GM18861 (cell line): ENCODE measurements at regions not wholly inside any gene's neighbourhood (a gene's known extent, or its start where the extent isn't known, plus 50 kb on each side); places are given as distances from the start of the nearest gene placed in this dataset.
"Not testable (repeated sequence)": the region's sequence is repeated elsewhere in the genome, so short reads cannot be mapped to it uniquely, and the experiment has no call there.

Experiments
- ATAC-seq: cut with Tn5 transposase; IDR thresholded peaks from one replicate; pipeline ENCODE4 v1.9.1; 2021; ENCODE audit not compliant: unreplicated experiment

DNA sequence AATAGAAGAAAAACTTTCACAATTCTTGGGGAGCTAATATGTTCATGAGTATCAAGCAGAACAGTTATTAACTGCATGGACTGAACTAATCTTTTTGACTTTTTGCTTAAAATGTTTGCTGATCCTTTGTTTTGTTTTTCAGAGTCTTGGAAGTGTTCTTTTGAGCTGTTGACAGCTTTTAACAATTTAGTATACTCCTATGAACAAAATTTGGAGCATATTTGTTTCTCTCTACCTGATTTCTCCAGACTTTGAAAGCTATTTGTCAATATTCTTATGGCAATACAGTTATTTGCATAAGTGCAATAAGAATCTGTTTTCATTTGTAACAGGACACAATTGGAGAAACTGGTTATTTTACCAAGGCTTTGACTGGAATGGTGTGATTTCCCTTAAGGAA is 192.0 kb upstream of the ETV3 start:
- ATAC-seq: not testable (repeated sequence)

DNA sequence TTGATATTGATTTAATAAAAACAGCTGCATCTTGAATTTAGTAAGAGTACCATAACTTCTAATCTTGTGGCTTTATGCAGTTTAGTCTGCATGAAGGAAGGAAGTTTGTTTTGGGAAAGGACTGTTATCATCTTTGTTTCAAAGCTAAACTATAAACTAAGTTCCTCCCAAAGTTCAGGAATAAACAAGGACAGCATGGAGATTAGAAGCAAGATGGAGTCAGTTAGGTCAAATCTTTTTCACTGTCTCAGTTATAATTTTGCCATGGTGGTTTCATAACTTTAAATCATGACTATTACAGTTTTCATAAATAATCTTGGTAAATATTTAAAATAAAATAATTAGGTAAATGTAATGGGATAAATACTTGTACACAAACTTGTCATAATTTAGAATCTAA is 189.9 kb upstream of the ETV3 start:
- ATAC-seq: not testable (repeated sequence)

DNA sequence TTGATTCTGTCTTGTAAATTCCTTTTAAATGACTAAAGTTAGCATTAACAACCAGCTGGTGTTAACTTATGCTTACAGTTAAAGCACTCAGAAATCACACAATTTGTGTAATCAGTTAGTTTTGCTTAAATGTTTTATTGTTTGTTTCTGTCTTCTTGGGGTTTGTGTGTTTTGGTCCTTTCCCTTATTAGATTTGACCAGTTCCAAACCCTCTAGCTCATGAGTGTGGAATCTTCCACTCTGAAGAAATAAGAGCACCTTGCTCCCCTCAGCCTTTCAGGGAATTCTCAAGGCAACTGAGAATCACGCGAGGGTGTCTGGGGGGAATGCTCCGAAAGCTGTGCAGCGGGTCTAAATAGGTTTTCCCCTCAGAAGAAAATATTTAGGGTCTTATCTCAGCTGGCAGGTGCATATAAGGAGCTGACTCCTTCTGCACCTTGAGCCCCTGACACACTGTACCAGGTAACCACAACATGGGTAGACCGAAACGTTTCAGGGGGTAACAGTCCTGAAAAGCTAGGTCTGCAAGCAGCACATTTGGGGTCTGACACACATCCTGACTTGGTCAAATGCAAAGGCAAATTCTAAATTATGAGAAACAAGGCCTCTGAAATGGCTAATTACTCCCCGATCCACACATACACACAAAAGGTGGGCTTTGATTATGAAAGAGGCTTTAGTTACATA is 188.1 kb upstream of the ETV3 start:
- ATAC-seq: no peak

DNA sequence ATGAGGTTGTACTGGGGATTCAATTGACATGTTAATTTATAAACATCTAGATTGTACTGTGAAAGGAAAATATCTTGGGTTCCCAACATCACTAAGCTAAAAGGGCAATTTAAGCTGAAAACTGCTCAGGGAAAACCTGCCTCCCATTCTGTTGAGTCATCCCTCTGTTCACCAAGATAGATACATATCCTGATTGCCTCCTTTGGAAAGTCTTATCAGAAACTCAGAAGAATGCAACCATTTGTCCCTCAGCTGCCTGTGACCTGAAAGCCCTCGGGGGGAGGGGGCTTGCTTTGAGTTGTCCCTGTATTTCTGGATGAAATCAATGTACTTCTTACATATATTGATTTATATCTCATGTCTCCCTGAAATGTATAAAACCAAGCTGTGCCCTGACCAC is 187.0 kb upstream of the ETV3 start:
- no peak for ATAC-seq

GRCh38 chr1:157321972-157322371 is 183.8 kb upstream of the ETV3 start:
- not testable (repeated sequence) for ATAC-seq

DNA sequence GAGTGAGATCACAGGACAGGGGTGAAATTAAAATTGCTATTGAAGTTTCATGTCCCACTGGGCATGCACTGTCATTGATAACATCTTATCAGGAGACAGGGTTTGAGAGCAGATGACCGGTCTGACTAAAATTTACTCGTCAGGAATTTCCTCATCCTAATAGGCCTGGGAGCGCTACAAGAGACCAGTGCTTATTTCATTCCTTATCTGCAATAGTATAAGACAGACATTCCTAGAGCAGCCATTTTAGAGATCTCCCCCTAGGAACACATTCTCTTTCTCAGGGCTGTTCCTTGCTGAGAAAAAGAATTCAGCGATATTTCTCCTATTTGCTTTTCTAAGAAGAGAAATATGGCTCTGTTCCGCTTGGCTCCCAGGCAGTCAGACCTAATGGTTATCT is 181.4 kb upstream of the ETV3 start:
- no peak for ATAC-seq

- ATAC-seq: not testable (repeated sequence)
Observed at GRCh38 chr1:157317229-157317628, 179.0 kb upstream of the ETV3 start.

- no peak for ATAC-seq
Observed at GRCh38 chr1:157315544-157315943, 177.3 kb upstream of the ETV3 start.

- no peak for ATAC-seq
Observed at GRCh38 chr1:157314408-157314807, 176.2 kb upstream of the ETV3 start.

GRCh38 chr1:157313240-157313807 is 175.1 kb upstream of the ETV3 start:
- no peak for ATAC-seq

GRCh38 chr1:157312082-157312812 is 174.1 kb upstream of the ETV3 start:
- ATAC-seq: no peak

DNA sequence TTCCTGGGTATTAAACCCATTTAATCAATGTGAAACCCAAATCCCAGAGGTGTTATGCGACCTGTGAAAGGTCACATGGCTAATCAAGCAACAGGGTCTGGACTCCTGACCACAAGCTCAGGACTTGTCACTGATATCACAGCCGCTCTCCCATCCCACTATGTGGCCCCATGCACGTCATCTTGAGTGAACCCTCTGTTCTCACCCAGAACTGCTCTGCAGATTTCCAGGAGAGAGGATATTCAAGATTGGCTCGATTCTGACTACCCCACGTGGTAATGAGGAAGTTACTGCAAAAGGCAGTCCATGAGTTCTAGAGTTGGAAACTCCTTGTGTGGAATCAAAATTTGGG is 173.5 kb upstream of the ETV3 start:
- no peak for ATAC-seq

GRCh38 chr1:157310805-157311729 is 172.9 kb upstream of the ETV3 start:
- ATAC-seq: not testable (repeated sequence)

DNA sequence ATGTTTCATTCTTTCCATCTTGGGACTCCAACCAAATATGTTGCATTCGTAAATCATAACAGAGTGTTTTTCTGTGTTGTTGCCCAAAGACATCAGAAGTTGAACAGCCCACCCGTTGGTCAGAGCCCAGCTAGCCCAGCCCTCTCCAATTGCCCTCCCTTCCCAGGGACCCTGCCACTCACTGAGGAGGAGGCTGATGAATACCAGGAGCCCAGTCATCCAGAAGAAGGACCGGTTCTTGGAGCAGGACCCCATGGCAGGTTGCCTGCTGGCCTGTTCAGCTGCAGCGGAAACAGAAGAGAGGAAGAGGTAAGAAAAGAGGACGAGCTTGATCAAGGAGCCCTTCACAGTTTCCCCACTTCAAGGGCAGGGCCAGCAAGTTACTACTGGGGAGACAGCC is 172.2 kb upstream of the ETV3 start:
- no peak for ATAC-seq

DNA sequence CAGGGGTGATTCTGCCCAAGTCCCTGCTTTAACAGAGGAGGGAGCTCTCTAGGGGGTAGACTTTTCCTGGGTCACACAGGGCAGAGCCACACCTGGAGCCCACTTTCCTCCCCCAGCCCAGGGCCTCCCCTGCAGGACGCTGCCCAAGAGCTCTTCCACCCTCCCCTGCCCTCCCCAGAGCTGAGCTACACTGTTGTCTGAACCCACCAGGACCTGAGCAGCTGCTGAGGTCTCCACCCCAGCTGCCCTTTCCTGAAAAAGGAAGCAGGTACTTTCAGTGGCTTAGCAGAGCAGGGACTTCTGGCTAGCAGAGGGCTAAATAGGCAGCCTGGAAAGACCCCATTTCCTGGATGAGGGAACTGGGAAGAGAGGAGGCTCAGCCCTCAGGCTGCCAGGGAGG is 169.3 kb upstream of the ETV3 start:
- peak; percentile 42 for ATAC-seq

DNA sequence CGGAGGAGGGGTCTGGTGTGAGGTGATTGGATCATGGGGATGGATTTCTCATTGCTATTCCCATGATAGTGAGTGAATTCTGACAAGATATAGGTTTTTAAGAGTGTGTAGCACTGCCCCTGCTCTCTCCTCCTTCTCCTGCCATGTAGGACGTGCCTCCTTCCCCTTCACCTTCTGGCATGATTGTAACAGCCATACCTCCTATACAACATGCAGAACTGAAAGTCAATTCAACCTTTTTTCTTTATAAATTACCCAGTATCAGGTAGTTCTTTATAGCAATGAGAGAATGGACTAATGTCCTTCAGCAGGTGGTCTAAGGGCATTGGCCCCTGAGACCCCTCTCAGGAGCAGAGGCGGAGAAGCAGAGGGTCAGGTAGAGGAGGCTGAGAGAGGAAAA is 168.7 kb upstream of the ETV3 start:
- no peak for ATAC-seq

DNA sequence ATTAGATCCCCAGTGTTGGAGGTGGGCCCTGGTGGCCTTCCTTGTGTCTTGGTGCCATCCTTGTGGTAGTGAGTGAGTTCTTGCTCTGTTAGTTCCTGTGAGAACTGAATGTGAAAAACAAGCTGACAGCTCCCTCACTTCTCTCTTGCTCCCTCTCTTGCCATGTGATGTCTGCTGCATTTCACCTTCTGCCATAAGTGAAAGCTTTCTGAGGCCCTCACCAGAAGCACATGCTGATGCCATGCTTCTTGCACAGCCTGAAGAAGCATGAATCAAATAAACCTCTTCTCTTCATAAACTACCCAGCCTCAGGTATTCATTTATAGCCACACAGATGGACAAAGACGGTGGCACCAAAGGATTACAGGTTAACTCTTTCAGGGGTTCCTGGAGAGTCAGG is 166.1 kb upstream of the ETV3 start:
- no peak for ATAC-seq

GRCh38 chr1:157302724-157303123 is 164.5 kb upstream of the ETV3 start:
- no peak for ATAC-seq

DNA sequence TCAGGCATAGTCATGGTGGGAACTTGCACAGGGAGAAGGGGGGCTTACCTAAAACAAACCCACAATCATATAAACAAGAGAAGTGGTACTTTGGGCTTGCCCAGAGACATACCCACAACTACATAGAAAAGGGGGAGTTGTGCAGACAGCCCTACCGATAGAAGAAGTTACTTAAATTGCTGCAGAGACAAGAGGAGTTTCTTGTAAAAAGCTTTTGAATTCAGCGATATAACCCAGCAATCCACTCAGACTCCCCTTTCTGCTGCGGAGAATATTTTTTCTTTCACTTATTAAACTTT is 164.0 kb upstream of the ETV3 start:
- no peak for ATAC-seq

DNA sequence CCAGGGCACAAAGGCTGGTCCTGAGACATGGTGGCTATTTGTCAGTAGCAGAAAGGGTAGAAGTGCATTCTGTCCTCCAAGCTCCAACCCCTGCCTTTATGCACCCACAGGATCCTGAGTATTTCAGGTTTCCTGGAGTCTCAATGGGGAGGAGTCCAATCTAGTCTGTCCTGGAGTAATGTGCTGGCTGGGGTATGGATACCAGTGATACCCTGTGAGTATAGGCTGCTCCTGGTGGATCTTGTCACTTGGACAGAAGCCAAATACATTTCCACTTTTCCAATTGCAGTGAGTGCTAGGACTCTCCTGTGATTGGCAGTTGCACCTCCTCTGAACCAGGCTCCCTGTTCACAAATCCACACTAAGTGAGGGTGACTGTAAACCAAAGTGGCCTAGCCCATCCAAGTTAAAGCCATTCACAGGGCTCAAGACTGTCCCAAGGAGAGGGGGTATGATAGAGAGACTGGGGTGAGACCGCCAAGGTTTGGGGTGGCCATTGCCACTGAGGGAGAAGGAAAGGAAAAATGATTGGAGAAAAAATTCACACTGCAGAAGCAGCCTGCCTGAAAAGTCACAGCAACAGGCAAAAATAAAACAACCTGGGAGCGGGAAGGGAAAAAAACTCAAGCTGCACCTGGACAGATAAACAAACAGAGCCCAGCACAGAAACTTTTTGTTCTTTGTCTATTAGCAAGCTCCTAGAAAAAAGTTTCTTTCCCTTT is 163.4 kb upstream of the ETV3 start:
- ATAC-seq: no peak
